Kasumi-1 (cell line): ENCODE measurements at regions not wholly inside any gene's neighbourhood (a gene's known extent, or its start where the extent isn't known, plus 50 kb on each side); places are given as distances from the start of the nearest gene placed in this dataset.
"Not testable (repeated sequence)": the region's sequence is repeated elsewhere in the genome, so short reads cannot be mapped to it uniquely, and the experiment has no call there.

Experiments
- DNase-seq, 2 experiments: peaks; one replicate each; lab custom pipeline; 2025; lab: John Stamatoyannopoulos, UW

- not testable (repeated sequence) for DNase-seq
Measured at GRCh38 chr4:10828918-10829538, 144.5 kb upstream of the CLNK start.

GRCh38 chr4:10821826-10822225, 137.3 kb upstream of the CLNK start:
- no peak for DNase-seq

- no peak for DNase-seq
Measured at GRCh38 chr4:10816571-10816970, 132.0 kb upstream of the CLNK start.

- no peak for DNase-seq
Measured at GRCh38 chr4:10811991-10812390, 127.4 kb upstream of the CLNK start.

GRCh38 chr4:10810411-10810810, 125.8 kb upstream of the CLNK start:
- no peak for DNase-seq

- no peak for DNase-seq
Measured at GRCh38 chr4:10809905-10810304, 125.3 kb upstream of the CLNK start.

GRCh38 chr4:10808591-10808990, 124.0 kb upstream of the CLNK start:
- no peak for DNase-seq

GRCh38 chr4:10806953-10807645, 122.5 kb upstream of the CLNK start:
- DNase-seq, result no peak

GRCh38 chr4:10803713-10804343, 119.3 kb upstream of the CLNK start:
- DNase-seq, result peak in 1 of 2 experiments; percentile 25

- no peak for DNase-seq
Measured at GRCh38 chr4:10787365-10787764, 102.8 kb upstream of the CLNK start.

GRCh38 chr4:10784621-10785020, 100.1 kb upstream of the CLNK start:
- DNase-seq, result no peak

- DNase-seq, result no peak
Measured at GRCh38 chr4:10783351-10783750, 98.8 kb upstream of the CLNK start.

GRCh38 chr4:10781805-10782204, 97.2 kb upstream of the CLNK start:
- no peak for DNase-seq

GRCh38 chr4:10780803-10781202, 96.2 kb upstream of the CLNK start:
- DNase-seq, result not testable (repeated sequence)

- DNase-seq, result not testable (repeated sequence)
Measured at GRCh38 chr4:10775132-10775531, 90.6 kb upstream of the CLNK start.

GRCh38 chr4:10773656-10774055, 89.1 kb upstream of the CLNK start:
- no peak for DNase-seq

GRCh38 chr4:10773010-10773409, 88.4 kb upstream of the CLNK start:
- no peak for DNase-seq

GRCh38 chr4:10765386-10765785, 80.8 kb upstream of the CLNK start:
- no peak for DNase-seq

- DNase-seq, result no peak
Measured at GRCh38 chr4:10762561-10762960, 78.0 kb upstream of the CLNK start.

- no peak for DNase-seq
Measured at GRCh38 chr4:10761903-10762302, 77.3 kb upstream of the CLNK start.

- no peak for DNase-seq
Measured at GRCh38 chr4:10760086-10760485, 75.5 kb upstream of the CLNK start.

- DNase-seq, result no peak
Measured at GRCh38 chr4:10758906-10759305, 74.3 kb upstream of the CLNK start.

- no peak for DNase-seq
Measured at GRCh38 chr4:10753856-10754402, 69.4 kb upstream of the CLNK start.
